B cell (primary cell): ENCODE measurements at regions not wholly inside any gene's neighbourhood (a gene's known extent, or its start where the extent isn't known, plus 50 kb on each side); places are given as distances from the start of the nearest gene placed in this dataset.

ENCODE experiments used
- EZH2 ChIP-seq: IDR thresholded peaks from 2 replicates; pipeline ENCODE4 v1.6.1; 2012; ENCODE audit warnings: borderline replicate concordance, low read depth, mild to moderate bottlenecking, moderate library complexity, low read length; ENCODE audit not compliant: insufficient read depth, poor library complexity, severe bottlenecking
- TF ChIP-seq, protein P1 (sequence below): fragments of 200-600 bp; IDR thresholded peaks from one replicate; pipeline ENCODE4 v1.8.0; 2022; ENCODE audit warnings: antibody characterized with exemption, mild to moderate bottlenecking

DNA sequence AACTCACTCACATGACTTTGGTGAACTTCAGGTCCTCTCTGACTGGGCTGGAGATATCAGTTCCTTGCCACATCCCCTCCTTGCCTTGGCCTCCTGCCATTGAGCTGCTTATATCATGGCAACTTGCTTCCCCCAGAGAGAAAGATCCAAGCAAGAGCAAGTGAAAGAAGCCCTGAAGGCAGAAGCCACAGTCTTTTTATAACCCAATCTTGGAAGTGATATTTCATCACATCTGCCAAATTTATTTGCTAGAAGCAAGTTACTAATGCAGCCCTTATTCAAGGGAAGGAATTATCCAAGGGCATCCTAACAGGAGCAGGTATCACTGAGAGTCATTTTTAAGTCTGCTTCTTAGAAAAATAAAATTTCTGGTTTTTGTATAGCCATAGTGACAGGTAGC lies 127.8 kb downstream of the SLC38A4 start:
- TF ChIP-seq, protein P1, sequence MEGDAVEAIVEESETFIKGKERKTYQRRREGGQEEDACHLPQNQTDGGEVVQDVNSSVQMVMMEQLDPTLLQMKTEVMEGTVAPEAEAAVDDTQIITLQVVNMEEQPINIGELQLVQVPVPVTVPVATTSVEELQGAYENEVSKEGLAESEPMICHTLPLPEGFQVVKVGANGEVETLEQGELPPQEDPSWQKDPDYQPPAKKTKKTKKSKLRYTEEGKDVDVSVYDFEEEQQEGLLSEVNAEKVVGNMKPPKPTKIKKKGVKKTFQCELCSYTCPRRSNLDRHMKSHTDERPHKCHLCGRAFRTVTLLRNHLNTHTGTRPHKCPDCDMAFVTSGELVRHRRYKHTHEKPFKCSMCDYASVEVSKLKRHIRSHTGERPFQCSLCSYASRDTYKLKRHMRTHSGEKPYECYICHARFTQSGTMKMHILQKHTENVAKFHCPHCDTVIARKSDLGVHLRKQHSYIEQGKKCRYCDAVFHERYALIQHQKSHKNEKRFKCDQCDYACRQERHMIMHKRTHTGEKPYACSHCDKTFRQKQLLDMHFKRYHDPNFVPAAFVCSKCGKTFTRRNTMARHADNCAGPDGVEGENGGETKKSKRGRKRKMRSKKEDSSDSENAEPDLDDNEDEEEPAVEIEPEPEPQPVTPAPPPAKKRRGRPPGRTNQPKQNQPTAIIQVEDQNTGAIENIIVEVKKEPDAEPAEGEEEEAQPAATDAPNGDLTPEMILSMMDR = no peak
- TF ChIP-seq EZH2 = no peak
